NB4 (cell line): ENCODE measurements at regions not wholly inside any gene's neighbourhood (a gene's known extent, or its start where the extent isn't known, plus 50 kb on each side); places are given as distances from the start of the nearest gene placed in this dataset.

ENCODE experiments used
- CTCF ChIP-seq: IDR thresholded peaks from one replicate; pipeline ENCODE4 v1.5.1; 2012; ENCODE audit warnings: low read depth, low read length
- MAX ChIP-seq: IDR thresholded peaks from 2 replicates; pipeline ENCODE4 v1.6.1; 2011; ENCODE audit warnings: low read depth, low read length
- POLR2A ChIP-seq: IDR thresholded peaks from 2 replicates; pipeline ENCODE4 v1.6.1; 2011; ENCODE audit warnings: mild to moderate bottlenecking; ENCODE audit not compliant: insufficient read length; ENCODE audit errors: extremely low read depth

GRCh38 chr18:51370996-51371395 lies 173.5 kb upstream of the MEX3C start:
- TF ChIP-seq POLR2A, result no peak
- no peak for TF ChIP-seq CTCF
- TF ChIP-seq MAX, result no peak
